GM19099 (cell line): ENCODE measurements at regions not wholly inside any gene's neighbourhood (a gene's known extent, or its start where the extent isn't known, plus 50 kb on each side); places are given as distances from the start of the nearest gene placed in this dataset.

Source experiments
- POLR2A ChIP-seq: IDR thresholded peaks from 3 replicates; pipeline ENCODE4 v1.6.1; 2011; ENCODE audit warnings: low read depth; ENCODE audit not compliant: insufficient read length; ENCODE audit errors: extremely low read depth

DNA sequence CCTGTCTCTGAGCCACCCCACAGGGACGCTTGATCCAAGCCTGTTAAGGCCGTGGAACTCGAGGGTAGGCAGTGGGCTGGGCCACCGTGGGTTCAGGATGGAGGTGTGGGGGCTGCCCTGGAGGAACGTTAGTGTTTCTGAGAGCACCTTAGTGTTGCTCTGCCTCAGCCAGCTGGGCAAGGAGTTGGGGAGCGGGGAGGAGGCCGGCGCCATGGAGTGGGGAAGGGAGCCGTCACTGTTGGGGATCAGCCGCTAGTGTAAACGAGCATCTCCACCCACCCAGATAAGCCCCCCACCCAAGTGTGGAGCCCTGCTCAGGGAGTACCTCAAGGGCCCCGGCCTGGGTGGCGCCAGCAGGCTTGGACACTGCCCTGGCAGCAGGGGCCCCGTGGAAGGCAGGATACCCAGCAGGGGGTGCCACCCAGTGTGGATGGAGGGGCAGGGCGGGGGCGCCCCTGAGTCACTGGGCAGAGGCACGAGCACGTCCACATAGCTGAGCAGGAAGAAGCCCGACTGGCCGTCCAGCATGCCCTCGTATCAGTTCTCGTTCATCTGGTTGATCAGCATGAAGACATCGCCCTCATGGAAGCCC lies 98.6 kb downstream of the KPNA2 start:
- no peak for TF ChIP-seq POLR2A

DNA sequence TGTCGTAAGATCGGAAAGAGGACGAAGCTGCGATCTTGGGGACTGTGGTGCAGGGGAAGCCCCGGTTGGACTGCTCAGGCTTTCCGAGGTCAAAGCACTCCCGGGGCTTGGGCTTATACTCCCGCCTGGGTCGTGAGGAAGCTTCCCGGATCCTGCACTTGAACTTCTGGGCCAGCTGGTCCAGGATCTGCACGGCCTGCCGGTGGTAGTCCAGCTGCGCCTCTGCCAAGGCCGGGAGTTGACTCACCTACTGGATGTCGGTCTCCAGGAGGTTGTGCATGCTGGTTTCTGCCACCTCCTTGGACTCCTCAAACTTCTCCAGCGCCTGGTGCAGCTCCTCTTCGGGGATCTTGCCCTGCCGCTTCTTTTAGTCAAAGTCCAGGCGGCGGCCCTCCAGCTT lies 99.2 kb downstream of the KPNA2 start:
- no peak for TF ChIP-seq POLR2A

DNA sequence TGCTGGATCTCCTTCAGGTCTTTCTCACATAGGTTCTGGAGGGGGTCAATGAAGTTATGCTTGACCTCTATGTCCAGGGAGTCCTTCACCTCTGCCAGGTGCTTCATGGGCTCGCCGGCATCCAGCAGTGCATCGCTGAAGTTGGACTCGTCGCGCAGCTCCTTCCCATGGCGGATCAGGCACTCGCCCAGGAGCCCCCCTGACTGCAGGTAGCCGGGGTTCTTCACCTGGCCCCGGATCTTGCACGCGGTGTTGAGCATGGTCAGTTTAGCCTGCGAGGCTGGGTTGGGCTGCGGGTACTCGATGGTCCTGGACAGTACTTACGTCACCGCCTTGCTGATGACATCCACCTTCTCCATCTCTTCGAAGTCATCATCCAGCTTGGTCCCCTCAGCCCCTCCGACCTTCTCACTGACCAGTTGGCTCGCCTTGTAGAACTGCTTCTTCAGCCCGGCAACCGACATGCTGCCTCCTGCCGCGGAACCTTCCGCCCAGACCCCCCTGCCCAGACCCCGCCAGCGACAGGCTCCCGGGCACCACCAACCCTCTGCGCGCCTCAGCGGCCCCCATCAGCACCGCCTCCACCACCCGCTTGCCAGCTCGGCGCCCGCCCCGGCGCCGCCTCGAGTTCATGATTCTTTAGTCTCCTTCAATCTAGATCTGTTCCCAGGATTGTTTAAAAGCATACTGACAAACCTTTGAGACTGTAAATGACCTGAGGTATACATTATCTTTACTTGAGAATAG lies 99.8 kb downstream of the KPNA2 start:
- TF ChIP-seq POLR2A, result no peak

DNA sequence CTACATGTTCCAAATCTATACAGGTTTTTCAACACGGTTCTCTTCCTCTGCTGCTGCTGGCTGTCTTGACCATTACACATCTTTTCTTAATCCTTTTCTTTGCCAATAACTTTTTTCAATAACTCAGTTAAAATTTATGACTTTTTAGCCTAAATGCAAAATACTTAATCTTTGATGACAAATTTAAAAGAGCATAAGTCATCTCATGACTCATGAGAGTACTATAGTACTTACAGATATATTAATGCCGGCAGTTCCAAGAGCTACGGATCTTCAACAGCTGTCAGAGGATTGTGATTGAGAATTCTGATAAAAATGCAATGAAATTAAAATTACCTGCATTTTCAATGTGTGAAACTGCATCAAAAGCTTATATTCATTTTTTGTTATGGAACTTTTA lies 105.5 kb downstream of the KPNA2 start:
- no peak for TF ChIP-seq POLR2A

DNA sequence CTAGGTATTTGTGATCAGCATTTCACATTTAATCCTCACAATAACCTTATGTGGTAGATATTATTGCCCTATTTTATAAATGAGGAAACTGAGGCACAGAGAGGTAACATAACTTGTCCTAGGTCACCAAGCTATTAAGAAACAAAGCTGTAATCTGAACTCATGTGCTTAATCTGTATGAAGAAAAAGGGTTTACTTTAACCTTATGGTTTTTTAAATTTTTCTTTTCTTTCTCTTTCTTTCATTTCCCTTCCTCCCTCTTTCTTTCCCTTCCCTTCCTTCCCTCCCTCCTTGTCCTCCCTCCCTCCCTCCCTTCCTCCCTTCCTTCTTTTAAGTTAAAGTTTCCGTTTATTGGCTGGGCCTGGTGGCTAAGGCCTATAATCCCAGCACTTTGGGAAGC lies 105.2 kb upstream of the AMZ2 start:
- no peak for TF ChIP-seq POLR2A

DNA sequence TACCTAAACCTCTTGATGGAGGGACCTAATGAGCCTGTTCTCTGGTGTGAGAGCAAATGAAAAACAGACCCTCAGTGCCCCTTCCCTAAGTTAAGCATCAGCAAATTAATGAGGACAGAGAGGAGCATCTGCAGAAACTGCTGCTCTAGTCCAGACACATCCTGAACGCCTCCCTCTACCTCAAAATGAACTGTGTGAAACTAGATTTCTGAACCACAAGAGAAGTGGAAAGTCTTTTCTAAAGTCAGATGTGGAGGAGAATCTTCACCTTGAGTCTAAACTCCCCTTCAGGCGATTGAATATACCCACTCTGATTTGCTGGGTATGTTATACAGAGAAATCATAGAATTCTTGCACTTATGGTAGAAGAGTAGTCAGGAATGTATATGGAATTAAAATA lies 104.4 kb upstream of the AMZ2 start:
- TF ChIP-seq POLR2A, result no peak

DNA sequence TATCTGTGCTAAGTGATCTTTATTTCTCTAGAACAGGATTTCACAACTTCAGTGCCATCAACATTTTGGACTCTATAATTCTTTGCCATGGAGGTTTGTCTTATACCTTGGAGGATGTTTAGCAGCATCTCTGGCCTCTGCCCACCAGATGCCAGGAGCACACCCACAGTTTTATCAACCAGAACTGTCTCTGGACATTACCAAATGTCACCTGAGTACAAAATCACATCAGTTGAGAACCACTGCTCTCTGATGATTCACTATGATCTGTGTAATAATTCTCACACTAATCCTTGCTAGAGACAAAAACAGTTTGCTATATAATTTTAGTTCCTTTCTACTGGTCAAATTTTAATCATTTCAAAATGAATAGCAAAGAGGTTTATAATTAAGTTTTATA lies 102.8 kb upstream of the AMZ2 start:
- no peak for TF ChIP-seq POLR2A

DNA sequence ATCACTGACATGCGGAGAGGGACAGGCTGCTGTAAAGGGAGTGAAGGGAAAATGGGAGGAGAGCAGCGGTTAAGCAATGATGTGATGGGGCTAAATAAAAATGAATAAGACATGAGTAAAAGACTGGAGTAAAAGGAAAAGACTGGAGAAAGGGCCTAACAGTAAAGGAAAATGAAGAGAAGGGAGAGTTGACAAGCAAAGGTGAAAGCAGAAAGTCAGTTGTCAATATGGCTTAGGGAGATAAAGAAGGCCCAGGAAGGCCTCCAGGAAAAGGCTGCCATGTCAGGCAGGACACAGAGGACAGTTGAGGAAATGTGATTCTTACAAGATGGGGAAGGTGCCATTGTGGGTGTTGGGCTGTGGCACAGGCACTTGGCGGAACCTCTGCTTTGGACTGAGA lies 98.9 kb upstream of the AMZ2 start:
- TF ChIP-seq POLR2A, result no peak

DNA sequence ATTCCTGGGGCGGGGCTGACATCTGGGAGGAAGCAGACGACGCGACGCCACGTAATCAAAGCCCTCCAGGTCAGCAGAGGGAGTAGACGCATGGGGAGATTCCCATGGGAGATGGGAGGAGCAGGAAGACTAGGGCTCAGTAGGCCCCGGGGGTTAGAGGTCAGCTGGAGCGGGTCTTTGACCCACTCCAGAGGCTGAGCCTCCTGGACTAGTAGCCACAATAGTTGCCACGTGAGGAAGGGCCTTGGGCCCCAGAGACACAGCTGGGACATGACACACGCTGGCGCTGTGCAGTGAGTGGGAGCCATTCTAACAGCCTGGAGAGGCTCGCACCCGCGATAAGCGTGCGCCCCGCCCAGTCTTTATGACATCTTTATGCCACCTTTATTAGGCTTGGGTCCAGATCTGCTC lies 95.7 kb upstream of the AMZ2 start:
- TF ChIP-seq POLR2A, result no peak

DNA sequence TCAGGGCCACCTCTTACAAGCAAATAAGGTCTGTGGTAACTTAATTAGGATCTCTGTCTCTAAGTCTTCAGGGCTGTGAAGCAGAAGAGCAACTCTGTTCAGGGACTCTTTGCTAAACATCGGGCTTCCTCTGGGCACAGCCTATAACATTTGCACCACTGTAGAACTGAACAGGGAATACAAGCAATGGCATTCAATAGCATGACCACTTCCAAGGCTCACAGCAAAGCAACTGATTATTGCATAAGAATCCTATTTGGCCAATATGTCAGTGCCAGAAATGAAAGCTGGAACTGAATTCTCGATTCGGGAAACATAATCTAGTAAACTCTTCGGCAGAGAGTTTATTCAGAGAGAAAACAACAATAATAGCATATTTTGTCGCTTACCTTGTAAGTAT lies 92.2 kb upstream of the AMZ2 start:
- no peak for TF ChIP-seq POLR2A

DNA sequence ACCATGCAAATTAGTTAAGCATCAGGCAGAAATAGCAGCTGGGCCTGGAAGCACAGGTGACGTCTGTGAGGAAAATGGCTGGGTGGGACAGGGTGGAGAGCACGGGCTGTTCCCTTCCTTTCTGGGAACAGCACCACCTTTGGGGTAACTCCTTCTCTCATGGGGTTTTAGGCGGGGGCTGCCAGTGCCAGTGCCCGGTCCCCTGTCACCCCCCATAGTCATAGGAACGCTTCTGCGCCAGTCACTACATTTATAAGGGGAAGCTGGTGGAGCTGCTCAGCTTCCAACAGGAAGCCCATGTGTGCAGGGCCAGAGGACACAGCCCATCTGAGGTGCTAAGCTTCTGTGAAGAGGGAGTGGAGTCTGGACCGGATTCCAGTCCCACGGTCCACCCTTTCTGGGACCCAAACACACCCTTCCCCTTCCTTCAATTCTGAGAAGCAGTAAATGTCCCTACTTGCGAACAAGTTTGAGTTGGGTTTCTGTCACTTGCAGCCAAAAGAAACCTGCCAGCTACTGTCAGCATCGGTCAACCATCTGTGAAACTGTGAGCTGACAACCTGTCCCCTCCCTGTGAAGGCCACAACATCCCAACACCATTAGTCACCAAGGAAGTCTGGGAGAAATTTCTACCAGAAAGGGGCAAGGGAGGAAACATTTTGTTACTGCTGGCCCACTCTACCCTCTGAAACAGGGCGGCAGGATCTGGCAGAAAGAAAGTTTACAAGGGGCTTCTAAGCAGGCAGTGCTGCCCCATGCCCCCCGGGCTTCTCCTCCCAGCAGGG lies 86.0 kb upstream of the AMZ2 start:
- TF ChIP-seq POLR2A, result no peak

DNA sequence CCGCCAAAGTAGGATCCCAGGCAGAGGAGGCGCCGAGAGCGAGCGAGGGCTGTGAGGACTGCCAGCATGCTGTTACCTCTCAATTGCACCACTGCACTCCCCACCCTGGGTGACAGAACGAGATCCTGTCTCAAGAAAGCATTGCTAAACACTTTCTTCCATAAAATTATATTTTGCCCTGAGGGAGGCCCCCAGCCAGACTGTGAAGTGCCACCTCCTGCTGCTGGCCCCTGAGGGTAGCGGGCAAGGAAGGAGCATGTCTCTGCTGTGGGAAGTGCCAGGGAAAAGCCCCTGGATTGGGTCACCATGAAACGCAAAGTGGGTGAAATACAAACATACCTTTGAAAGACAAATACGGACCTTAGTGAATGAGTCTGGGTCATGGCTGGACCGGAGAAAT lies 78.0 kb upstream of the AMZ2 start:
- no peak for TF ChIP-seq POLR2A

DNA sequence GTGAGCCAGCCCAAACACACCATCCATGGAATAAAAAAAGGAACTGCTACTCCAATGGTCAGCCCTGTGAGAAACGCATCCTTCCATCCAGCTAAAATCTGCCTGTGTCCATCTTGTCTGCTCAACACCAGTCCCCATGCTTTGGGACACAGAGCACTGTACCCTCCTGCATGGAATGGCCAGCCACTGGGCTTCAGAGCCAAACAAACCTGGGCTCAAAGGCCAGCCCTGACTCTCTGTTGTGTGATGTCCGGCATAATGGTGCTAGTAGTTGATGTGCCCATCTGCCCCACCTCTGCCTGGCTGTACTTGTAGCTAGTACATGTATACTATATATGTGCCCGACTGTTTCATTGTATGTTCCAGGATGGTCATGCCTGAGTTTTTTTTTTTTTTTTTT lies 77.6 kb upstream of the AMZ2 start:
- no peak for TF ChIP-seq POLR2A

DNA sequence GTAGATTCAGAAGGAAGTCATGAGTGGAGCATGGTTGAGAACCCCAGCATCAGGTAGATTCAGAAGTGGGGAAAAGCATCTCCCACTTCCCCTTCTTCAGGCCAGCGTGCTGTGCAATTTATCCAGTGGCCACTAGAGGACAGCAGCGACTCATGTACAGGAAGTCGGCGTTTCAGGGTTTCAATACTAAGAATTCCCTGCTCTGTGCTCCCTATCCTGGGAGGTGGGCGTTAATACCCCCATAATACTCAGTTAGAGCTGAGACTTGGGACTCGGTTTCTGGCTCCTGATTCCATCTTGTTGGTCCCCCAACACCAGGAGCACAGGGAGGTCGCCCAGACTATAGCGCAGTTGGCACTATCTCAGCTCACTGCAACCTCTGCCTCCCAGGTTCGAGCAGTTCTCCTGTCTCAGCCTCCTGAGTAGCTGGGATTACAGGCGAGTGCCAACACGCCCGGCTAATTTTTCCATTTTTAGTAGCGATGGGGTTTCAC lies 75.3 kb upstream of the AMZ2 start:
- TF ChIP-seq POLR2A, result no peak

DNA sequence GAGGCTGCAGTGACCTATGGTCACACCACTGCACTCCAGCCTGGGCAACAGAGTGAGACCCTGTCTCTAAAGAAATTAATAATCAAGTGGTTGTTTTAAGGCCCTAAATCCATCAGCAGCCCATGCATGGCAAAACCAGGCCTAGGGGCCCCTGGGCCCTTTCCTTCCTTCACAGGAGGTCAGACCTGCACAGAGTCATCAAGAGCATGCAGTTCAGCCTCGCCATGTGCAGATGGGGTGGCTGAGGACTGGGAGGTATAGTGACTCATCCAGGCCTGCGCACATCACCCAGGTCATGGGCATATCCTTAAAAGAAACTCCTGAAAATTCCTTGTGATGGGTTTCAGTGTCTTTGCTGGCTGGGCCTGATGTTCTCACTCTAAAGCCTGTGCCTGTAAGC lies 72.4 kb upstream of the AMZ2 start:
- TF ChIP-seq POLR2A, result no peak

DNA sequence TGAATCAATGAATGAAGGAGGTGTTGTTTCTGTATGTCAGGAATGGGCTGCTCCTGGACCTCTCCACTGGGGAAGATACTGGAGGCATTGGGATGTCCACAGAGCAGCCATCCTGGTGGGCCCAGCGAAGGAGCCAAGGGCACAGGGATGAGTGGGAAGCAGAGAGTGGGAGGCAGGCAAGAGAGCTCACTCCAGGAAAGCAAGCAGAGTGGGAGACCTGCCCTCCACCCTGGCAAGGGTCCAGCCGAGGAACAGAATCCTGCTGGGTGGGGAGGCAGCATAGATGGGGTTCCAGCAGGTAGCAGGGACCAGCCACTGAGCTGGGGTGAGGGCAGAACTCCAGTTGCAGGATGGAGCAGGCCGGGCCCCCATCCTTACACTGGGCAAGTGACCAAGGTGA lies 71.9 kb upstream of the AMZ2 start:
- no peak for TF ChIP-seq POLR2A
